GM23338 (cell line): ENCODE measurements at regions not wholly inside any gene's neighbourhood (a gene's known extent, or its start where the extent isn't known, plus 50 kb on each side); places are given as distances from the start of the nearest gene placed in this dataset.
"Not testable (repeated sequence)": the region's sequence is repeated elsewhere in the genome, so short reads cannot be mapped to it uniquely, and the experiment has no call there.

Experiments
- CREB1 ChIP-seq: fragments of 250-450 bp; sonication (Bioruptor Pico); IDR thresholded peaks from 2 replicates; pipeline ENCODE4 v1.5.0; 2020; ENCODE audit warnings: low read depth, mild to moderate bottlenecking, moderate library complexity
- ETS1 ChIP-seq: IDR thresholded peaks from 2 replicates; pipeline ENCODE4 v1.6.1; 2016; ENCODE audit warnings: antibody characterized with exemption
- EZH2 ChIP-seq: fragments of 200-600 bp; sonication (generic); IDR thresholded peaks from one replicate; pipeline ENCODE4 v1.8.0; 2017; ENCODE audit warnings: antibody characterized with exemption, mild to moderate bottlenecking, low read depth; ENCODE audit not compliant: unreplicated experiment
- JUNB ChIP-seq: IDR thresholded peaks from one replicate; pipeline ENCODE4 v1.6.1; 2016; ENCODE audit warnings: antibody characterized with exemption; ENCODE audit not compliant: unreplicated experiment
- POLR2AphosphoS5 ChIP-seq: IDR thresholded peaks from 2 replicates; pipeline ENCODE4 v1.6.1; 2016; ENCODE audit warnings: antibody characterized with exemption, low read depth
- REST ChIP-seq: IDR thresholded peaks from one replicate; pipeline ENCODE4 v1.6.1; 2018; ENCODE audit warnings: antibody characterized with exemption; ENCODE audit not compliant: unreplicated experiment
- ZNF114 ChIP-seq: fragments of 250-450 bp; sonication (Bioruptor Pico); IDR thresholded peaks from 2 replicates; pipeline ENCODE4 v1.5.0; 2020; ENCODE audit warnings: mild to moderate bottlenecking, moderate library complexity
- TF ChIP-seq, protein P1 (sequence below), 2 experiments: fragments of 200-600 bp in 1 of 2; sonication (generic) in 1 of 2; conservative IDR thresholded peaks; 2 replicates each; pipeline versions ENCODE4 v1.5.1 to v1.6.1; 2016 to 2017; ENCODE audit warnings: antibody characterized with exemption in 2 of 2, low read depth in 2 of 2, mild to moderate bottlenecking in 2 of 2, moderate library complexity in 1 of 2

GRCh38 chr11:134492411-134492810, 80.4 kb upstream of the B3GAT1 start:
- not testable (repeated sequence) for TF ChIP-seq ZNF114 (CRISPR knock-in tag); JUNB; CREB1 (CRISPR knock-in tag); REST; ETS1; POLR2AphosphoS5; EZH2
- TF ChIP-seq, protein P1, sequence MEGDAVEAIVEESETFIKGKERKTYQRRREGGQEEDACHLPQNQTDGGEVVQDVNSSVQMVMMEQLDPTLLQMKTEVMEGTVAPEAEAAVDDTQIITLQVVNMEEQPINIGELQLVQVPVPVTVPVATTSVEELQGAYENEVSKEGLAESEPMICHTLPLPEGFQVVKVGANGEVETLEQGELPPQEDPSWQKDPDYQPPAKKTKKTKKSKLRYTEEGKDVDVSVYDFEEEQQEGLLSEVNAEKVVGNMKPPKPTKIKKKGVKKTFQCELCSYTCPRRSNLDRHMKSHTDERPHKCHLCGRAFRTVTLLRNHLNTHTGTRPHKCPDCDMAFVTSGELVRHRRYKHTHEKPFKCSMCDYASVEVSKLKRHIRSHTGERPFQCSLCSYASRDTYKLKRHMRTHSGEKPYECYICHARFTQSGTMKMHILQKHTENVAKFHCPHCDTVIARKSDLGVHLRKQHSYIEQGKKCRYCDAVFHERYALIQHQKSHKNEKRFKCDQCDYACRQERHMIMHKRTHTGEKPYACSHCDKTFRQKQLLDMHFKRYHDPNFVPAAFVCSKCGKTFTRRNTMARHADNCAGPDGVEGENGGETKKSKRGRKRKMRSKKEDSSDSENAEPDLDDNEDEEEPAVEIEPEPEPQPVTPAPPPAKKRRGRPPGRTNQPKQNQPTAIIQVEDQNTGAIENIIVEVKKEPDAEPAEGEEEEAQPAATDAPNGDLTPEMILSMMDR (conservative IDR thresholded peaks at IDR 0.05; ENCODE audit: low read depth in 2 of 2), result not testable (repeated sequence)
